ENCODE measurements at regions not wholly inside any gene's neighbourhood (a gene's known extent, or its start where the extent isn't known, plus 50 kb on each side); places are given as distances from the start of the nearest gene placed in this dataset.

DNA sequence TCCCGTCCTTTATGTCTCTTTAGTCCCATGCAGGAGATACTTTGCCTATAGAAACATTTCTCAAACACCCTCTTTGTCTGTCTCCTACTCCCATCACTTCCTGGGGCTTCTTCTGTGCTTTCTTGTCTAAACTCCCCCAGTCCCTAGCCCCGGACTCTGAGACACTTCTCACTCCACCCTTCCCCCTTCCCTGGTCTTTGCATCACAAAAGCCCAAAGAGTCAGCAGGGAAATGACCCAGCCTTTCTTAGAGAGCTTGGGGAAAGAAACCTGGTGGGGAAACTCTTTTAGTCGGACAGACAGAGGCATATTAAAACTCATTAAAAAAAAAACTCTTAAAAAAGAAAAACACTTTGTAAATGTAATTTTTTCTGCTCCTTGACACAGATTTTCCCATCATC lies 211.2 kb downstream of the TJP1 start:
- TF ChIP-seq, protein P1, sequence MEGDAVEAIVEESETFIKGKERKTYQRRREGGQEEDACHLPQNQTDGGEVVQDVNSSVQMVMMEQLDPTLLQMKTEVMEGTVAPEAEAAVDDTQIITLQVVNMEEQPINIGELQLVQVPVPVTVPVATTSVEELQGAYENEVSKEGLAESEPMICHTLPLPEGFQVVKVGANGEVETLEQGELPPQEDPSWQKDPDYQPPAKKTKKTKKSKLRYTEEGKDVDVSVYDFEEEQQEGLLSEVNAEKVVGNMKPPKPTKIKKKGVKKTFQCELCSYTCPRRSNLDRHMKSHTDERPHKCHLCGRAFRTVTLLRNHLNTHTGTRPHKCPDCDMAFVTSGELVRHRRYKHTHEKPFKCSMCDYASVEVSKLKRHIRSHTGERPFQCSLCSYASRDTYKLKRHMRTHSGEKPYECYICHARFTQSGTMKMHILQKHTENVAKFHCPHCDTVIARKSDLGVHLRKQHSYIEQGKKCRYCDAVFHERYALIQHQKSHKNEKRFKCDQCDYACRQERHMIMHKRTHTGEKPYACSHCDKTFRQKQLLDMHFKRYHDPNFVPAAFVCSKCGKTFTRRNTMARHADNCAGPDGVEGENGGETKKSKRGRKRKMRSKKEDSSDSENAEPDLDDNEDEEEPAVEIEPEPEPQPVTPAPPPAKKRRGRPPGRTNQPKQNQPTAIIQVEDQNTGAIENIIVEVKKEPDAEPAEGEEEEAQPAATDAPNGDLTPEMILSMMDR (IDR thresholded peaks at IDR 0.05; ENCODE audit: borderline replicate concordance, extremely low read depth, low read length, poor library complexity, severe bottlenecking): no peak
- no peak for TF ChIP-seq EZH2 (IDR thresholded peaks at IDR 0.05; ENCODE audit: borderline replicate concordance, low read depth, low read length, severe bottlenecking)
